ENCODE measurements at regions not wholly inside any gene's neighbourhood (a gene's known extent, or its start where the extent isn't known, plus 50 kb on each side); places are given as distances from the start of the nearest gene placed in this dataset.

DNA sequence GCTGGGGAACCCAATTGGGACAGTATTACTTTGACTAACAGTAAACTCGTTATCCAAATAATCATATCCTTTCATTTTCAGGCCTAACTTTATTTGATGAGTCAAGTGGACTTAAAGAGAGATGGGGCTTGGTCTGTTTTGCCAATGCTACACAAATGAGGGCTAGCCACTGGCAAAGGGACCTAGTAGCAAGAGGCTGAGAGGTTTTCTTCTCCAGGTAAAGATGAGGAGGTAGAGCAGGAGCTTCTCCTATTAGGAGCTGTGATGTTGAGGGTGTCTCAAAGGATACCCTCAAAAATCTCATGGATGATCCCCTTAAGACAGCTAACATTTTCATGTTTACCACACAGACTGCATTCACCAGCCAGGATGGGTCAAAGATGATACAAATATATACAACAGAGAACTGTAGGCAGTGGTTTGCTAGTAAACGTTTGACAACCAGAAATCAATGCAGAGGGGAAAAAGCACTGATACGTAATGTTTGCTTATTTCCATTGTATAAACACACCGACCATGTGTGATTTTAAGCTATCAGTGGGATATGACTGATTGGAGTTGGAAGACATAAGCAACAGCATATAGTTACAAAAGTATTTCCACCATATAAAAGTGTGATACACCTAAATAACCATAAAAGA, 153.3 kb downstream of the IBTK start:
- no peak for TF ChIP-seq RAD21 (IDR thresholded peaks at IDR 0.05; ENCODE audit: low read depth)
- TF ChIP-seq, protein P1, sequence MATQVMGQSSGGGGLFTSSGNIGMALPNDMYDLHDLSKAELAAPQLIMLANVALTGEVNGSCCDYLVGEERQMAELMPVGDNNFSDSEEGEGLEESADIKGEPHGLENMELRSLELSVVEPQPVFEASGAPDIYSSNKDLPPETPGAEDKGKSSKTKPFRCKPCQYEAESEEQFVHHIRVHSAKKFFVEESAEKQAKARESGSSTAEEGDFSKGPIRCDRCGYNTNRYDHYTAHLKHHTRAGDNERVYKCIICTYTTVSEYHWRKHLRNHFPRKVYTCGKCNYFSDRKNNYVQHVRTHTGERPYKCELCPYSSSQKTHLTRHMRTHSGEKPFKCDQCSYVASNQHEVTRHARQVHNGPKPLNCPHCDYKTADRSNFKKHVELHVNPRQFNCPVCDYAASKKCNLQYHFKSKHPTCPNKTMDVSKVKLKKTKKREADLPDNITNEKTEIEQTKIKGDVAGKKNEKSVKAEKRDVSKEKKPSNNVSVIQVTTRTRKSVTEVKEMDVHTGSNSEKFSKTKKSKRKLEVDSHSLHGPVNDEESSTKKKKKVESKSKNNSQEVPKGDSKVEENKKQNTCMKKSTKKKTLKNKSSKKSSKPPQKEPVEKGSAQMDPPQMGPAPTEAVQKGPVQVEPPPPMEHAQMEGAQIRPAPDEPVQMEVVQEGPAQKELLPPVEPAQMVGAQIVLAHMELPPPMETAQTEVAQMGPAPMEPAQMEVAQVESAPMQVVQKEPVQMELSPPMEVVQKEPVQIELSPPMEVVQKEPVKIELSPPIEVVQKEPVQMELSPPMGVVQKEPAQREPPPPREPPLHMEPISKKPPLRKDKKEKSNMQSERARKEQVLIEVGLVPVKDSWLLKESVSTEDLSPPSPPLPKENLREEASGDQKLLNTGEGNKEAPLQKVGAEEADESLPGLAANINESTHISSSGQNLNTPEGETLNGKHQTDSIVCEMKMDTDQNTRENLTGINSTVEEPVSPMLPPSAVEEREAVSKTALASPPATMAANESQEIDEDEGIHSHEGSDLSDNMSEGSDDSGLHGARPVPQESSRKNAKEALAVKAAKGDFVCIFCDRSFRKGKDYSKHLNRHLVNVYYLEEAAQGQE (IDR thresholded peaks at IDR 0.05; ENCODE audit: low read depth), result no peak
- no peak for TF ChIP-seq EP300 (IDR thresholded peaks at IDR 0.05; ENCODE audit: borderline replicate concordance)
- TF ChIP-seq YY1 (IDR thresholded peaks at IDR 0.05; ENCODE audit: low read depth), result no peak
- TF ChIP-seq FOXM1 (IDR thresholded peaks at IDR 0.05; ENCODE audit: borderline replicate concordance, low read depth), result no peak
- no peak for TF ChIP-seq EGR1 (IDR thresholded peaks at IDR 0.05)
- no peak for TF ChIP-seq CEBPB (IDR thresholded peaks at IDR 0.05)
